ENCODE measurements at regions not wholly inside any gene's neighbourhood (a gene's known extent, or its start where the extent isn't known, plus 50 kb on each side); places are given as distances from the start of the nearest gene placed in this dataset.
A peak's percentile ranks its signal among the peaks of the same experiment; 100 is the strongest.

GRCh38 chr12:25655702-25656101 is 102.6 kb upstream of the LMNTD1 start:
- no peak for TF ChIP-seq CTCF (IDR thresholded peaks at IDR 0.05; ENCODE audit: low read length, missing control alignments)
- H3K4me3 ChIP-seq (replicated peaks; ENCODE audit: low read depth, low read length) = no peak overlapping the region
- DNase-seq (ENCODE audit: low read depth) = no peak

GRCh38 chr12:25659621-25660020 is 106.5 kb upstream of the LMNTD1 start:
- no peak for DNase-seq (ENCODE audit: low read depth)
- no peak overlapping the region for H3K4me3 ChIP-seq (replicated peaks; ENCODE audit: low read depth, low read length)
- TF ChIP-seq CTCF (IDR thresholded peaks at IDR 0.05; ENCODE audit: low read length, missing control alignments) = no peak

- TF ChIP-seq CTCF (IDR thresholded peaks at IDR 0.05; ENCODE audit: low read length, missing control alignments) = no peak
- no peak overlapping the region for H3K4me3 ChIP-seq (replicated peaks; ENCODE audit: low read depth, low read length)
- no peak for DNase-seq (ENCODE audit: low read depth)
Measured at GRCh38 chr12:25670076-25671055, 117.3 kb upstream of the LMNTD1 start.

- DNase-seq (ENCODE audit: low read depth) = peak; percentile 29
- no peak overlapping the region for H3K4me3 ChIP-seq (replicated peaks; ENCODE audit: low read depth, low read length)
- no peak for TF ChIP-seq CTCF (IDR thresholded peaks at IDR 0.05; ENCODE audit: low read length, missing control alignments)
Measured at GRCh38 chr12:25675808-25676207, 122.7 kb upstream of the LMNTD1 start.

GRCh38 chr12:25677232-25677937 is 124.3 kb upstream of the LMNTD1 start:
- peak; percentile 33 for TF ChIP-seq CTCF (IDR thresholded peaks at IDR 0.05; ENCODE audit: low read length, missing control alignments)
- peak; percentile 36 for DNase-seq (ENCODE audit: low read depth)
- H3K4me3 ChIP-seq (replicated peaks; ENCODE audit: low read depth, low read length) = no peak overlapping the region

- DNase-seq (ENCODE audit: low read depth) = no peak
- TF ChIP-seq CTCF (IDR thresholded peaks at IDR 0.05; ENCODE audit: low read length, missing control alignments) = no peak
- H3K4me3 ChIP-seq (replicated peaks; ENCODE audit: low read depth, low read length) = no peak overlapping the region
Measured at GRCh38 chr12:25681580-25681979, 128.5 kb upstream of the LMNTD1 start.

Data from fibroblast of pulmonary artery (primary cell).